ENCODE measurements at regions not wholly inside any gene's neighbourhood (a gene's known extent, or its start where the extent isn't known, plus 50 kb on each side); places are given as distances from the start of the nearest gene placed in this dataset.

DNA sequence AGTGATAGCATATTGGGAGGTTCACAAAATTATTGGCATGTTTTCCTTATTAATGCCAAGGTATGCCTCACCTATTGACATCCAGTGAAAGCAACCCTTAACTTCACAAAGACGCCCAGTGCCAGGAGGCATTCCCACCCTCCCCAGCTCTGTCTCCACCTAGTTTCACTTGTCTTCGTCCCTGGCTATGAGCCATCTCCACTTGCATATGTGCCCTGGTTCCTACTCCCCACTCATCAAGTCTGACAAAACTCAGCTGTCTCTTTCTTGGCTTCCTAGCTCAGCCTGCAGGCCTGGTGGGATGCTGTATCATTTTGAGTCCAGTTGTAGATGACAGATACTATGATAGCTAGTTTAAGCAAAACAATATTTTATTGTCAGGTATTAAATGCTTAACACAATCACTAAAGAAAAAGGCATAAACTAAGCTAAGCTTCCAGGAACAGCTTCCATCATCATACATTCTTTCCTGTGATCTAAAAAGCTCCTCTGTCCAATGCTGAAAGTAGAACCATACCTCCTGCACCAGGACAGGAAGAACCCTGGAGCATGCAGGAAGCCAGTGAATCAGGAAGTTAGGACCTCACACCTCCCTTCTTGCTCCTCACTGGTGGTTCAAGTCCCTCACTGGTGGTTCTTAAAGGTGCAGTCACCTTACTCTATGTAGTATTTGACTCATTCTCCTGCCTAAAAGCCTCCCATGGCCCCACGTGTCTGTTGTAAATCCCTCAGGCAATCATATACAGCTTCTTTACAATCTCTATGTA, 410.3 kb upstream of the RASGEF1B start:
- Histone ChIP-seq H3K27me3 (no peaks in the 10 kb centered on the region), H3K4me1 (no peaks in the 10 kb centered on the region), H3K27ac (no peak overlapping the region), H3K36me3 (no peaks in the 10 kb centered on the region), H3K9me3 (peaks cover 0 to 6% (median 0%) of the 10 kb centered on the region in 4 donors), H3K4me3 (no peak overlapping the region)
- no peak for TF ChIP-seq POLR2AphosphoS5 (IDR thresholded peaks at IDR 0.05)
- TF ChIP-seq, protein P1, sequence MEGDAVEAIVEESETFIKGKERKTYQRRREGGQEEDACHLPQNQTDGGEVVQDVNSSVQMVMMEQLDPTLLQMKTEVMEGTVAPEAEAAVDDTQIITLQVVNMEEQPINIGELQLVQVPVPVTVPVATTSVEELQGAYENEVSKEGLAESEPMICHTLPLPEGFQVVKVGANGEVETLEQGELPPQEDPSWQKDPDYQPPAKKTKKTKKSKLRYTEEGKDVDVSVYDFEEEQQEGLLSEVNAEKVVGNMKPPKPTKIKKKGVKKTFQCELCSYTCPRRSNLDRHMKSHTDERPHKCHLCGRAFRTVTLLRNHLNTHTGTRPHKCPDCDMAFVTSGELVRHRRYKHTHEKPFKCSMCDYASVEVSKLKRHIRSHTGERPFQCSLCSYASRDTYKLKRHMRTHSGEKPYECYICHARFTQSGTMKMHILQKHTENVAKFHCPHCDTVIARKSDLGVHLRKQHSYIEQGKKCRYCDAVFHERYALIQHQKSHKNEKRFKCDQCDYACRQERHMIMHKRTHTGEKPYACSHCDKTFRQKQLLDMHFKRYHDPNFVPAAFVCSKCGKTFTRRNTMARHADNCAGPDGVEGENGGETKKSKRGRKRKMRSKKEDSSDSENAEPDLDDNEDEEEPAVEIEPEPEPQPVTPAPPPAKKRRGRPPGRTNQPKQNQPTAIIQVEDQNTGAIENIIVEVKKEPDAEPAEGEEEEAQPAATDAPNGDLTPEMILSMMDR (IDR thresholded peaks at IDR 0.05) = no peak
- no peak for TF ChIP-seq POLR2A (IDR thresholded peaks at IDR 0.05)
- no peak for TF ChIP-seq EP300 (IDR thresholded peaks at IDR 0.05)
- intact Hi-C loops (cut with DNase I; ENCODE audit: low total_unique reads) = no loop called here
- 57 to 74% (median 73%) methylated on average over 3 of the region's 3 CpGs for WGBS, 5 donors
- no peak for DNase-seq

DNA sequence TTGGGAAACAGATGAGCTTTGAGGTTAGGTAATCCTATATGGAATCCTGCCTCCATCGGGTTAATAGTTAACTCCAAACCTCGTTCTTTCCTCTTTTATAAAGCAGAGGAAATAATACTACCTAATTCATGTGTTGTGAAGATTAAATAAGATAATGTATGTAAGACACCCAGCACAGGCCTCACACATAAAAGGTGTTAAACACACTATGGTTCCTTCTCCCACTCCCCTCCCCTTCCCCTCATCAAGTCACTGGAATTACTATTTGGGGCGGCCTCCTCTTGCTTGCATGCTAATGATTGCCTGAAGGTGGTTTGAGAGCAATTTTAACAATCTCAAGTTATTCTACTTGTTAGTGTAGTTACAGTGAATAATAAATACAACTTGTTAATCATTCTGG, 404.4 kb upstream of the RASGEF1B start:
- Histone ChIP-seq H3K4me3 (no peak overlapping the region), H3K36me3 (no peaks in the 10 kb centered on the region), H3K27ac (no peak overlapping the region), H3K27me3 (no peaks in the 10 kb centered on the region), H3K4me1 (no peaks in the 10 kb centered on the region), H3K9me3 (peaks cover 0 to 6% (median 3%) of the 10 kb centered on the region in 4 donors)
- DNase-seq = peak in 1 of 2 donors; percentile 13
- intact Hi-C loops (cut with DNase I; ENCODE audit: low total_unique reads) = no loop called here
- TF ChIP-seq, protein P1 (IDR thresholded peaks at IDR 0.05) = no peak
- TF ChIP-seq POLR2A (IDR thresholded peaks at IDR 0.05) = no peak
- TF ChIP-seq POLR2AphosphoS5 (IDR thresholded peaks at IDR 0.05) = no peak
- no peak for TF ChIP-seq EP300 (IDR thresholded peaks at IDR 0.05)
- WGBS, 5 donors = 38 to 63% (median 49%) methylated on average over 3 of the region's 3 CpGs

GRCh38 chr4:81874661-81875515, 403.2 kb upstream of the RASGEF1B start:
- no peak for TF ChIP-seq POLR2AphosphoS5 (IDR thresholded peaks at IDR 0.05)
- TF ChIP-seq, protein P1 (IDR thresholded peaks at IDR 0.05) = no peak
- TF ChIP-seq EP300 (IDR thresholded peaks at IDR 0.05) = no peak
- TF ChIP-seq POLR2A (IDR thresholded peaks at IDR 0.05) = no peak

GRCh38 chr4:81870275-81870674, 398.6 kb upstream of the RASGEF1B start:
- no peak for DNase-seq
- Histone ChIP-seq H3K36me3 (no peaks in the 10 kb centered on the region), H3K27ac (no peak overlapping the region), H3K4me3 (no peak overlapping the region), H3K4me1 (no peaks in the 10 kb centered on the region), H3K27me3 (no peaks in the 10 kb centered on the region), H3K9me3 (peaks cover 0 to 15% (median 11%) of the 10 kb centered on the region in 4 donors)
- intact Hi-C loops (cut with DNase I; ENCODE audit: low total_unique reads) = no loop called here
- no peak for TF ChIP-seq POLR2AphosphoS5 (IDR thresholded peaks at IDR 0.05)
- no peak for TF ChIP-seq POLR2A (IDR thresholded peaks at IDR 0.05)
- TF ChIP-seq EP300 (IDR thresholded peaks at IDR 0.05) = no peak
- WGBS, 5 donors = 92 to 100% (median 95%) methylated on average over 5 of the region's 5 CpGs

More at GRCh38 chr4:81874661-81875515, 403.2 kb upstream of the RASGEF1B start:
- WGBS, 5 donors = 69 to 80% (median 75%) methylated on average over 3 of the region's 3 CpGs
- H3K27ac ChIP-seq = no peak overlapping the region
- H3K4me3 ChIP-seq = no peak overlapping the region
- H3K9me3 ChIP-seq = peaks cover 0 to 15% (median 11%) of the 10 kb centered on the region in 4 donors
- no peak for DNase-seq
- intact Hi-C loops (cut with DNase I; ENCODE audit: low total_unique reads) = no loop called here
- no peaks in the 10 kb centered on the region for H3K4me1 ChIP-seq
- H3K36me3 ChIP-seq = no peaks in the 10 kb centered on the region
- H3K27me3 ChIP-seq = no peaks in the 10 kb centered on the region
